Activated CD4-positive, CD25-positive, alpha-beta regulatory T cell treated with anti-CD3 and anti-CD28 coated beads, Interleukin-2, amount 50 U/mL, for 24 hours (primary cell): ENCODE measurements at regions not wholly inside any gene's neighbourhood (a gene's known extent, or its start where the extent isn't known, plus 50 kb on each side); places are given as distances from the start of the nearest gene placed in this dataset.
"Not testable (repeated sequence)": the region's sequence is repeated elsewhere in the genome, so short reads cannot be mapped to it uniquely, and the experiment has no call there.

ENCODE experiments used
- ATAC-seq, 2 donors: fragments of 150-1000 bp; cut with Tn5 transposase; one replicate each; pipeline ENCODE4 v1.10.0; 2021; ENCODE audit warnings: mild to moderate bottlenecking in 1 of 2, moderate library complexity in 1 of 2

- ATAC-seq, result no peak
Observed at GRCh38 chr7:68119411-68119810, 1122.8 kb downstream of the TYW1 start.

- no peak for ATAC-seq
Observed at GRCh38 chr7:68121056-68121455, 1124.4 kb downstream of the TYW1 start.

GRCh38 chr7:68121655-68122054 is 1125.0 kb downstream of the TYW1 start:
- no peak for ATAC-seq

- no peak for ATAC-seq
Observed at GRCh38 chr7:68122801-68123200, 1126.2 kb downstream of the TYW1 start.

GRCh38 chr7:68125168-68125567 is 1128.5 kb downstream of the TYW1 start:
- no peak for ATAC-seq

GRCh38 chr7:68133045-68133444 is 1136.4 kb downstream of the TYW1 start:
- no peak for ATAC-seq

GRCh38 chr7:68143345-68143744 is 1146.7 kb downstream of the TYW1 start:
- ATAC-seq, result no peak

- ATAC-seq, result no peak
Observed at GRCh38 chr7:68146983-68147382, 1150.3 kb downstream of the TYW1 start.

- ATAC-seq, result no peak
Observed at GRCh38 chr7:68147614-68148238, 1151.1 kb downstream of the TYW1 start.

- no peak for ATAC-seq
Observed at GRCh38 chr7:68148440-68148839, 1151.8 kb downstream of the TYW1 start.

GRCh38 chr7:68152205-68152604 is 1155.6 kb downstream of the TYW1 start:
- no peak for ATAC-seq

- no peak for ATAC-seq
Observed at GRCh38 chr7:68155676-68156075, 1159.0 kb downstream of the TYW1 start.

- ATAC-seq, result no peak
Observed at GRCh38 chr7:68158686-68159295, 1162.2 kb downstream of the TYW1 start.

GRCh38 chr7:68162712-68163111 is 1166.1 kb downstream of the TYW1 start:
- ATAC-seq, result no peak

GRCh38 chr7:68166525-68166924 is 1169.9 kb downstream of the TYW1 start:
- ATAC-seq, result no peak

GRCh38 chr7:68173513-68173912 is 1176.9 kb downstream of the TYW1 start:
- ATAC-seq, result no peak

- no peak for ATAC-seq
Observed at GRCh38 chr7:68176974-68177373, 1180.3 kb downstream of the TYW1 start.

- ATAC-seq, result no peak
Observed at GRCh38 chr7:68180761-68181160, 1184.1 kb downstream of the TYW1 start.

GRCh38 chr7:68183176-68183575 is 1186.5 kb downstream of the TYW1 start:
- ATAC-seq, result no peak

GRCh38 chr7:68185631-68186456 is 1189.2 kb downstream of the TYW1 start:
- ATAC-seq, result no peak

GRCh38 chr7:68187532-68187931 is 1190.9 kb downstream of the TYW1 start:
- no peak for ATAC-seq

GRCh38 chr7:68192941-68193340 is 1196.3 kb downstream of the TYW1 start:
- no peak for ATAC-seq

GRCh38 chr7:68195642-68196041 is 1199.0 kb downstream of the TYW1 start:
- not testable (repeated sequence) for ATAC-seq
